Pancreas (tissue), 10 donors: ENCODE measurements at regions not wholly inside any gene's neighbourhood (a gene's known extent, or its start where the extent isn't known, plus 50 kb on each side); places are given as distances from the start of the nearest gene placed in this dataset.

Experiments
- ATAC-seq, 4 donors: fragments of 200-7000 bp; cut with Tn5 transposase; one replicate each; pipeline versions ENCODE4 v1.8.0 to v1.9.1; 2020; ENCODE audit warnings: mild to moderate bottlenecking in 4 of 4, moderate library complexity in 4 of 4
- DNase-seq, 6 donors: peaks; one replicate each; pipeline ENCODE4 v3.0.0-alpha.2; 2020
- FAIRE-seq: peaks from 2 replicates; lab custom pipeline; 2012; peaks lifted over from hg19 to GRCh38; lab: Jason Lieb, UNC
- H3K27ac ChIP-seq, 4 donors: fragments of 200-600 bp; sonication (generic); 1 replicate in 3 of 4; 2 replicates in 1 of 4; pipeline versions ENCODE4 v1.5.0 to v1.8.0; 2020
- H3K27me3 ChIP-seq, 4 donors: fragments of 200-600 bp; one replicate each; pipeline ENCODE4 v1.8.0; 2021
- H3K36me3 ChIP-seq, 3 donors: fragments of 200-600 bp; sonication (generic) in 1 of 3; one replicate each; pipeline versions ENCODE4 v1.5.0 to v1.8.0; 2020 to 2021
- H3K4me1 ChIP-seq, 3 donors: fragments of 200-600 bp; one replicate each; pipeline ENCODE4 v1.8.0; 2021
- H3K4me3 ChIP-seq, 4 donors: fragments of 200-600 bp; sonication (generic) in 2 of 4; one replicate each; pipeline versions ENCODE4 v1.5.0 to v1.8.0; 2020 to 2021
- H3K9me3 ChIP-seq, 4 donors: fragments of 200-600 bp; one replicate each; pipeline ENCODE4 v1.8.0; 2021
- WGBS, 2 donors: extraction: QIAGEN DNeasy Blood & Tissue Kit; methylation state at CpG; one replicate each; pipeline ENCODE4 v1.1.7; 2013; 5-methylcytosine and 5-hydroxymethylcytosine counted together
- intact Hi-C, 3 donors: fragments of 100-400 bp; cut with DNase I; formaldehyde crosslinking; loops; one replicate each; pipeline versions ENCODE4 v1.11.1 to v1.14.2; 2022
- TF ChIP-seq, protein P1 (sequence below), 4 donors: fragments of 200-600 bp; sonication (generic) in 3 of 4; IDR thresholded peaks; one replicate each; pipeline versions ENCODE4 v1.5.0 to v1.8.0; 2021; ENCODE audit warnings: antibody characterized with exemption in 4 of 4
- donor health status: healthy with polysubstance abuse.
- donor health status: DM: no; HTN: no; CAD: no; lungs with moderate emphysema.
- donor health status: DM: no; HTN: no; CAD: no.
- donor health status: control.
- donor health status: control.
- donor health status: Bipolar disorder and iron deficiency.
- donor health status: DM: yes; HTN: yes; CAD: no.
- donor health status: DM: no; HTN: no; CAD: no.
- donor health status: DM: no; HTN: no; CAD: no.
- donor health status: DM: yes; HTN: yes; CAD: no.

DNA sequence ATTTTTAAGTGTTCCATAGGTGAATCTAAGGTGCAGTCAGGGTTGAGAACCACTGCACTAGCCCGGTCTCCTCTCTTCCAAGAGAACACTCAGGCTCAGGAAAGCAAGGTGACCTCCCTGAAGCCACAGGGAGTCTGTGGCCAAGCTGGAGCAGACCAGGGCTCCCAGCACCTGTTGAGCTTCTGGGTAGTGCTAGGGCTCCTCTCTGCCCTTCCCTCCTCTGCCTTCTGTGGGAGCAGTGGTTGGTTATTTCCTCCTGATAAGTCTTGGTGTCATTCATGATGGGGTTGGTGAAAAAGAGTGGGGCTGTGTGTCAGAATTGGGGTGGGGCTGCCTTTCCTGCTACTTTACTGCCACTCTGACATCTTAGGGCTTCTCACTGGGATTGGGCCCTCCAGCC is 163.1 kb upstream of the UMPS start:
- H3K4me3 ChIP-seq, result no peak overlapping the region
- FAIRE-seq (no peak), DNase-seq (no peak), ATAC-seq (no peak)
- no peaks in the 10 kb centered on the region for H3K36me3 ChIP-seq
- intact Hi-C loops, result loop anchor here (5.0 to 10.0 kb wide), 4 partner anchors 118 to 338 kb away; no protein-coding TSS in a partner anchor
- no peaks in the 10 kb centered on the region for H3K9me3 ChIP-seq
- no peak overlapping the region for H3K27ac ChIP-seq
- TF ChIP-seq, protein P1, sequence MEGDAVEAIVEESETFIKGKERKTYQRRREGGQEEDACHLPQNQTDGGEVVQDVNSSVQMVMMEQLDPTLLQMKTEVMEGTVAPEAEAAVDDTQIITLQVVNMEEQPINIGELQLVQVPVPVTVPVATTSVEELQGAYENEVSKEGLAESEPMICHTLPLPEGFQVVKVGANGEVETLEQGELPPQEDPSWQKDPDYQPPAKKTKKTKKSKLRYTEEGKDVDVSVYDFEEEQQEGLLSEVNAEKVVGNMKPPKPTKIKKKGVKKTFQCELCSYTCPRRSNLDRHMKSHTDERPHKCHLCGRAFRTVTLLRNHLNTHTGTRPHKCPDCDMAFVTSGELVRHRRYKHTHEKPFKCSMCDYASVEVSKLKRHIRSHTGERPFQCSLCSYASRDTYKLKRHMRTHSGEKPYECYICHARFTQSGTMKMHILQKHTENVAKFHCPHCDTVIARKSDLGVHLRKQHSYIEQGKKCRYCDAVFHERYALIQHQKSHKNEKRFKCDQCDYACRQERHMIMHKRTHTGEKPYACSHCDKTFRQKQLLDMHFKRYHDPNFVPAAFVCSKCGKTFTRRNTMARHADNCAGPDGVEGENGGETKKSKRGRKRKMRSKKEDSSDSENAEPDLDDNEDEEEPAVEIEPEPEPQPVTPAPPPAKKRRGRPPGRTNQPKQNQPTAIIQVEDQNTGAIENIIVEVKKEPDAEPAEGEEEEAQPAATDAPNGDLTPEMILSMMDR (IDR thresholded peaks at IDR 0.05), result no peak
- no peaks in the 10 kb centered on the region for H3K27me3 ChIP-seq
- H3K4me1 ChIP-seq, result peaks cover 4 to 14% (median 9%) of the 10 kb centered on the region in 3 donors
- WGBS, 2 donors, result 95 to 100% methylated on average over 1 of the region's 1 CpG

DNA sequence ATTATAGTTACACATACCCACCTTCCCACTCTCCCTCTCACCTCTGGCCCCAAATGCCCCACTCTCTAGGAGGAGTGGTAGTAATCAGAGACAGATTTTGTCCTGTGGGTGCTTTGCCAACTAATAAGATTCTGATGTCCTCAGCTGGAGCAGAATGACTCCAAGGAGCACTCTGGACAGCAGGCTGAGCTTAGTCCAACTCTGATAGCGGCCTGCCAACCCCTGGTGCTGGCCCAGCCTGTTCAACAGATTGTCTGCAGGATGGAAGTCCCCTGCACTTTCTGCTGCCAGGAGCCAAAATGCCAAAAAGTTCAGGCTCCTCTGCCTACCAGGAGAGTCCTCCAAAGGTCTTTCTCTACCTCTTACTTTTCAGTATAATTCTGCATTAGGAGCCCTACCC is 160.5 kb upstream of the UMPS start:
- FAIRE-seq (no peak), ATAC-seq (peak; percentile 35 to 73 (median 66)), DNase-seq (peak in 3 of 6 donors; percentile 30 to 63 (median 51))
- TF ChIP-seq, protein P1 (IDR thresholded peaks at IDR 0.05), result no peak
- no peaks in the 10 kb centered on the region for H3K36me3 ChIP-seq
- no peak overlapping the region for H3K27ac ChIP-seq
- no peaks in the 10 kb centered on the region for H3K9me3 ChIP-seq
- 31 to 33% methylated on average over 1 of the region's 1 CpG for WGBS, 2 donors
- no peak overlapping the region for H3K4me3 ChIP-seq
- peaks cover 4 to 14% (median 9%) of the 10 kb centered on the region in 3 donors for H3K4me1 ChIP-seq
- no peaks in the 10 kb centered on the region for H3K27me3 ChIP-seq
- intact Hi-C loops, result loop anchor here (5.0 to 10.0 kb wide), 4 partner anchors 115 to 335 kb away; no protein-coding TSS in a partner anchor

DNA sequence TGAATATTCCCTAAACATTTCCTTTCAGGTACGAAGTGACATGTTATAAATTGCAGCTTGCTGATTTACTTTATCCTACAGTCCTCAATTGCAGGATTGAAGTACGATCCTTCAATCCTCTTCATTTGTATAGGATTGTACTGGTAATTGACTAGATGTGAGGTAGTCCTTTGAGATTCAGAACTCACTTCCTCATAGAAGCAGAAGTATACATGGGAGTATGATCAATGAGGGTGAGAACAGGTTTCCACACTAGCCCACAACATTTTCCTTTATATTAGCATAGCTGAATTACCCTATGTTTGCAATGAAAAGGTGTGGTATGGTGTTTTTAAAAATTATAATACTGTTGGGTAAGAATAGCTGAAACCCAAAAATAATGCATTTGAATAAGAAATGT is 160.0 kb upstream of the UMPS start:
- ATAC-seq (no peak), DNase-seq (no peak), FAIRE-seq (no peak)
- 69 to 70% methylated on average over 2 of the region's 2 CpGs for WGBS, 2 donors
- intact Hi-C loops, result no loop called here
- TF ChIP-seq, protein P1 (IDR thresholded peaks at IDR 0.05), result no peak
- Histone ChIP-seq H3K9me3 (no peaks in the 10 kb centered on the region), H3K27ac (no peak overlapping the region), H3K4me3 (no peak overlapping the region), H3K27me3 (no peaks in the 10 kb centered on the region), H3K36me3 (no peaks in the 10 kb centered on the region), H3K4me1 (peaks cover 4 to 14% (median 7%) of the 10 kb centered on the region in 3 donors)

DNA sequence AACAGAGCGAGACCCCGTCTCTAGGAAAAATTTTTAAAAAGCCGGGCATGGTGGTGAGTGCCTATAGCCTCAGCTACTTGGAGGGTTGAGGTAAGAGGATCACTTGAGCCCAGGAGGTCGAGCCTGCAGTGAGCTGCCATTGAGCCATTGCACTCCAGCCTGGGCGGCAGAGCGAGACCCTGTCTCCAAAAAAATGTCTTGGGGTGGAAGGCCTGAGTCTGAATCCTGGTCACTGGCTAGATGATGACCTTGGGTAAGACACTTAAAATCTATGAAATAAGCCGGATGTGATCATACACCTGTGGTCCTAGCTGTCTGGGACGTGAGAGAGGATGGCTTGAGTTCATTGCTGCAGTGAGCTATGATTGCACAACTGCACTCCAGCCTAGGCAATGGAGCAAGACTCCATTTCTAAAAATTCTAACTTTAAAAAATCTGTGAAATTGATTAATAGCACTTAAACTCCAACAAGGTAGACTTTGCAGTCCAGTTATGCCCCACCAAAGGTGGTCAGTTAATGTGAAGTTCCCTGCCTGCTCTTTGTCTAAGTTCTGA is 157.3 kb upstream of the UMPS start:
- no peak for FAIRE-seq
- WGBS, 2 donors, result 95 to 97% methylated on average over 8 of the region's 8 CpGs

DNA sequence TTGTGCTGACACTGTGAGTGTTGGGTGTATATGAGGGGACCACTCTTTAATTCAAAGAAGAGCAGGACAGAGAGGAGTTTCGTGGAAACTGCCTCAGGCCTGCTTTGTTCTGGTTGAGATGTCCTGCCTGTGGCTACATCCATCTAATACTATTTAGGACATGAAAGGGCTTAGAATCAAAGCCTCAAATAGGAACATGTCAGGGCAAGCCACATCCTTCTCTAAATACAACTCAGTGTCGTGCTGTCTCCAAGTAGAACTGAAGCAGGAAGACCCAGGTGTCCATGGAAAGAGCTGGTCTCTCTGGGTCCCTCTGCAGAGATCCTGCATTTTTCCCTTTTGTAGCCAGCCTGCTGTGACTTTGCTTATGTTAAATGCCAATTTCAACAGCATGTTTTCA is 156.2 kb upstream of the UMPS start:
- no peak for FAIRE-seq
- Histone ChIP-seq H3K9me3 (no peaks in the 10 kb centered on the region), H3K4me3 (no peak overlapping the region), H3K27me3 (no peaks in the 10 kb centered on the region), H3K4me1 (peaks cover 0 to 10% (median 4%) of the 10 kb centered on the region in 3 donors), H3K36me3 (no peaks in the 10 kb centered on the region), H3K27ac (no peak overlapping the region)
- TF ChIP-seq, protein P1 (IDR thresholded peaks at IDR 0.05), result no peak
- 88 to 92% methylated on average over 2 of the region's 2 CpGs for WGBS, 2 donors
- no peak for ATAC-seq
- intact Hi-C loops, result no loop called here
- DNase-seq, result no peak

More for the DNA sequence above, 157.3 kb upstream of the UMPS start:
- TF ChIP-seq, protein P1 (IDR thresholded peaks at IDR 0.05), result no peak
- ATAC-seq (no peak), DNase-seq (no peak)
- H3K4me1 ChIP-seq, result peaks cover 0 to 10% (median 4%) of the 10 kb centered on the region in 3 donors
- H3K27ac ChIP-seq, result no peak overlapping the region
- no peaks in the 10 kb centered on the region for H3K36me3 ChIP-seq
- H3K9me3 ChIP-seq, result no peaks in the 10 kb centered on the region
- H3K27me3 ChIP-seq, result no peaks in the 10 kb centered on the region
- H3K4me3 ChIP-seq, result no peak overlapping the region
- intact Hi-C loops, result no loop called here
